Naive thymus-derived CD4-positive, alpha-beta T cell (primary cell): ENCODE measurements at regions not wholly inside any gene's neighbourhood (a gene's known extent, or its start where the extent isn't known, plus 50 kb on each side); places are given as distances from the start of the nearest gene placed in this dataset.

Experiments
- ATAC-seq: fragments of 150-1000 bp; cut with Tn5 transposase; 2 replicates; pipeline ENCODE4 v1.10.0; 2021; ENCODE audit warnings: mild to moderate bottlenecking, moderate library complexity
- CTCF ChIA-PET: fragments of 350-600 bp; sonication (Branson Sonifier 250); formaldehyde crosslinking; loops from one replicate; lab custom pipeline; 2021; ENCODE audit warnings: antibody characterized with exemption; lab: Charles Lee
- POLR2A ChIA-PET: fragments of 350-600 bp; sonication (Branson Sonifier 250); formaldehyde crosslinking; loops from one replicate; lab custom pipeline; 2021; ENCODE audit warnings: antibody characterized with exemption, inconsistent platforms; lab: Charles Lee
- DNase-seq, 9 donors: peaks; one replicate each; pipeline versions ENCODE4 v3.0.0 to v3.0.0-alpha.2; 2020 to 2022; ENCODE audit warnings: mixed read lengths in 1 of 9
- H3K27ac ChIP-seq: one replicate; pipeline ENCODE4 v1.7.0; 2013; ENCODE audit warnings: mild to moderate bottlenecking, low read depth, low read length, moderate library complexity
- H3K27me3 ChIP-seq, 2 donors: one replicate each; pipeline ENCODE4 v1.7.0; 2013; ENCODE audit warnings: low read length in 2 of 2, mild to moderate bottlenecking in 2 of 2, moderate library complexity in 2 of 2; ENCODE audit not compliant: control insufficient read depth in 2 of 2, insufficient read depth in 2 of 2
- H3K36me3 ChIP-seq, 3 experiments: 1 replicate in 2 of 3; 2 replicates in 1 of 3; pipeline ENCODE4 v1.7.0; 2013; ENCODE audit warnings: low read length in 3 of 3, mild to moderate bottlenecking in 3 of 3, moderate library complexity in 1 of 3; ENCODE audit not compliant: insufficient read depth in 3 of 3, control insufficient read depth in 2 of 3
- H3K4me1 ChIP-seq, 2 donors: one replicate each; pipeline ENCODE4 v1.7.0; 2013; ENCODE audit warnings: low read length in 2 of 2, mild to moderate bottlenecking in 2 of 2, moderate library complexity in 1 of 2; ENCODE audit not compliant: control insufficient read depth in 2 of 2, insufficient read depth in 2 of 2
- H3K4me3 ChIP-seq: 2 replicates; pipeline ENCODE4 v1.7.0; 2013; ENCODE audit warnings: mild to moderate bottlenecking, low read length
- H3K9me3 ChIP-seq, 3 experiments: 1 replicate in 2 of 3; 2 replicates in 1 of 3; pipeline ENCODE4 v1.7.0; 2013; ENCODE audit warnings: low read length in 3 of 3; ENCODE audit not compliant: control insufficient read depth in 2 of 3
- H3K27ac Mint-ChIP-seq, 9 donors: one replicate each; pipeline ENCODE4 v1.8.0; 2020 to 2022; ENCODE audit warnings: mixed read lengths in 9 of 9, mild to moderate bottlenecking in 8 of 9, moderate library complexity in 5 of 9, inconsistent platforms in 2 of 9
- H3K27me3 Mint-ChIP-seq, 5 donors: one replicate each; pipeline ENCODE4 v1.8.0; 2021 to 2022; ENCODE audit warnings: mixed read lengths in 5 of 5, mild to moderate bottlenecking in 1 of 5
- H3K36me3 Mint-ChIP-seq, 5 donors: one replicate each; pipeline ENCODE4 v1.8.0; 2020 to 2022; ENCODE audit warnings: mixed read lengths in 5 of 5, mild to moderate bottlenecking in 3 of 5, inconsistent platforms in 1 of 5
- H3K4me1 Mint-ChIP-seq, 7 donors: one replicate each; pipeline ENCODE4 v1.8.0; 2020 to 2022; ENCODE audit warnings: mixed read lengths in 7 of 7, mild to moderate bottlenecking in 3 of 7, inconsistent platforms in 1 of 7
- H3K4me3 Mint-ChIP-seq, 10 donors: one replicate each; pipeline ENCODE4 v1.8.0; 2020 to 2022; ENCODE audit warnings: mild to moderate bottlenecking in 10 of 10, mixed read lengths in 10 of 10, moderate library complexity in 6 of 10, inconsistent platforms in 2 of 10
- H3K9me3 Mint-ChIP-seq, 11 donors: one replicate each; pipeline ENCODE4 v1.8.0; 2020 to 2022; ENCODE audit warnings: mixed read lengths in 11 of 11, mild to moderate bottlenecking in 4 of 11, inconsistent platforms in 1 of 11, moderate library complexity in 1 of 11
- intact Hi-C, 2 donors: fragments of 100-400 bp; cut with micrococcal nuclease; formaldehyde crosslinking; loops; one replicate each; pipeline ENCODE4 v1.15.1; 2023

DNA sequence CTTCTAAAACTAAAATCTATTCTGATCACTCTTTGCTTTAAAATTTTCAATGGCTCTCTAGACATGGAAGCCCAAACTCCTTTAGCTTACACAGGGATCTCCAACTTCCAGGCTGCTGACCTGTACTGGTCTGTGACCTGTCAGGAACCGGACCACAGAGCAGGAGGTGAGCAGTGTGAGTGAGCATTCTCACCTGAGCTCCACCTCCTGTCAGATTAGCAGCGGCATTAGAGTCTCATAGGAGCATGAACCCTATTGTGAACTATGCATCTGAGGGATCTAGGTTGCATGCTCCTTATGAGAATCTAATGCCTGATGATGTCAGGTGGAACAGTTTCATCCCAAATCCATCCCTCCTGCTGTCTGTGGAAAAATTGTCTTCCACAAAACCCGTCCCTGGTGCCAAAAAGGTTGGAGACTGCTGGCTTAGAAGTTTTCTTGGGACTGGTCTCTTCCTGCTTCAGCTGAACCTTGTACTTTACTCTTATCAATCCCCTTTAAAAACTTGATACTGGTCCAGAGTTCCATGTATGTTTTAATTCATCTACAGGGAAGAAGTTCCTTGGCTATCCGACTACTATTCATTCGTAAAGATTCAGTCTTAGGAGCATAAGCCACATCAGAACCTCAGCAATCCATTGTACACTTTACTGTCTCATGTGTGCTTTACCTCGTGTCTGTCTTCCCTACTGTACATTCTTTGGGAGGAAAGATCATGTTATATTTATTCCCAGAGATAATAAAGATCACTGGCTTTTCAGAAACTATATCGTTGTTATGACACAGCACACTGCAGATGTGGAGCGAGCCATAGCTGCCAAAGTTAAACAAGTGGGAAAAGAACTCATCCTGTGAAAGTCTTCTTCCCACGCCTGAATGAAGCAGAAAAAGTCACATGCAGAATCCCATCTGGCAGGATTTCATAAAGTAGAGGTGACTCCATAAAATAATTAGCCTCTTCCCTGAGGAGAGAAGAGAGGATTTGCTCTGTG, 183.8 kb downstream of the LRATD1 start:
- H3K4me1 Mint-ChIP-seq = no peaks in the 10 kb centered on the region
- H3K27me3 ChIP-seq = no peaks in the 10 kb centered on the region

GRCh38 chr2:14817848-14818247, 185.3 kb downstream of the LRATD1 start:
- Mint-ChIP-seq H3K27ac (no peak overlapping the region), H3K4me3 (no peak overlapping the region), H3K4me1 (no peaks in the 10 kb centered on the region), H3K36me3 (peaks cover 0 to 4% (median 0%) of the 10 kb centered on the region in 5 donors), H3K9me3 (peaks cover 0 to 28% (median 10%) of the 10 kb centered on the region in 11 donors), H3K27me3 (peaks cover 0 to 12% (median 0%) of the 10 kb centered on the region in 5 donors)
- Histone ChIP-seq H3K27me3 (no peaks in the 10 kb centered on the region), H3K27ac (no peak overlapping the region), H3K36me3 (no peaks in the 10 kb centered on the region), H3K4me3 (no peak overlapping the region), H3K9me3 (no peaks in the 10 kb centered on the region), H3K4me1 (no peaks in the 10 kb centered on the region)
- CTCF ChIA-PET = no interaction called here
- intact Hi-C loops = no loop called here
- DNase-seq = no peak
- no peak for ATAC-seq
- POLR2A ChIA-PET = no interaction called here

More for the DNA sequence above, 183.8 kb downstream of the LRATD1 start:
- H3K27ac ChIP-seq = no peak overlapping the region
- H3K4me1 ChIP-seq = no peaks in the 10 kb centered on the region
- Mint-ChIP-seq H3K4me3 (no peak overlapping the region), H3K27me3 (peaks cover 0 to 12% (median 0%) of the 10 kb centered on the region in 5 donors), H3K9me3 (peaks cover 0 to 34% (median 15%) of the 10 kb centered on the region in 11 donors), H3K27ac (no peak overlapping the region), H3K36me3 (peaks cover 0 to 4% (median 0%) of the 10 kb centered on the region in 5 donors)
- ChIA-PET POLR2A (no interaction called here), CTCF (no interaction called here)
- H3K9me3 ChIP-seq = no peaks in the 10 kb centered on the region
- no peak for ATAC-seq
- H3K4me3 ChIP-seq = no peak overlapping the region
- intact Hi-C loops = no loop called here
- no peaks in the 10 kb centered on the region for H3K36me3 ChIP-seq
- no peak for DNase-seq

GRCh38 chr2:14826518-14826917, 194.0 kb downstream of the LRATD1 start:
- Mint-ChIP-seq H3K9me3 (peaks cover 0 to 11% (median 5%) of the 10 kb centered on the region in 11 donors), H3K4me1 (no peaks in the 10 kb centered on the region), H3K27me3 (peaks cover 0 to 5% (median 0%) of the 10 kb centered on the region in 5 donors), H3K27ac (no peak overlapping the region), H3K4me3 (no peak overlapping the region), H3K36me3 (no peaks in the 10 kb centered on the region)
- CTCF ChIA-PET = no interaction called here
- ATAC-seq (no peak), DNase-seq (no peak)
- intact Hi-C loops = no loop called here
- Histone ChIP-seq H3K4me1 (no peaks in the 10 kb centered on the region), H3K27me3 (no peaks in the 10 kb centered on the region), H3K27ac (no peak overlapping the region), H3K9me3 (no peaks in the 10 kb centered on the region), H3K36me3 (no peaks in the 10 kb centered on the region), H3K4me3 (no peak overlapping the region)
- POLR2A ChIA-PET = no interaction called here

- intact Hi-C loops = no loop called here
- Mint-ChIP-seq H3K4me3 (no peak overlapping the region), H3K27ac (no peak overlapping the region), H3K36me3 (no peaks in the 10 kb centered on the region), H3K4me1 (no peaks in the 10 kb centered on the region), H3K9me3 (peaks cover 0 to 11% (median 4%) of the 10 kb centered on the region in 11 donors), H3K27me3 (peaks cover 0 to 5% (median 0%) of the 10 kb centered on the region in 5 donors)
- Histone ChIP-seq H3K27ac (no peak overlapping the region), H3K27me3 (no peaks in the 10 kb centered on the region), H3K9me3 (no peaks in the 10 kb centered on the region), H3K36me3 (no peaks in the 10 kb centered on the region), H3K4me1 (no peaks in the 10 kb centered on the region), H3K4me3 (no peak overlapping the region)
- POLR2A ChIA-PET = no interaction called here
- CTCF ChIA-PET = no interaction called here
- DNase-seq (no peak), ATAC-seq (no peak)
Observed at GRCh38 chr2:14827226-14828023, 194.9 kb downstream of the LRATD1 start.

DNA sequence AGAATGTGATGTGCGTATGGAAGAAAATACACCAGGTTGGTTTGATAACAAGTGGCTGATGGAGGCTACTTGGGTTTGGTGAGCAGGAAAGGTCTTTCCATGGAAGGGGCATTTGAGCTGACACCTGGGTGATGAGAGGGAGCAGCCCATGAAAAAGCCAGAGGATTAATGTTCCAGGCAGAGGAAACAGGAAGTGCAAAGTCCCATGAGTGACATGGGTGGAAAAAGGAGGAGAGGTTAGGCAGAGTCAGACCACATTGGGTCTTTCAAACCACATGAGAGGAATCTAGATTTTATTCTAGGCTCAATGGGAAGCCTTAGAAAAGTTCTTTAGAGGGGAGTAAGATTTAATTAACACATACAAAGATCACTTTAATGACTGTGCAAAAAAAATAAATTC, 195.7 kb downstream of the LRATD1 start:
- ChIA-PET CTCF (no interaction called here), POLR2A (no interaction called here)
- no peaks in the 10 kb centered on the region for H3K9me3 ChIP-seq
- H3K27me3 ChIP-seq = no peaks in the 10 kb centered on the region
- H3K4me3 Mint-ChIP-seq = no peak overlapping the region
- DNase-seq (no peak), ATAC-seq (no peak)
- H3K36me3 ChIP-seq = no peaks in the 10 kb centered on the region
- intact Hi-C loops = no loop called here
- peaks cover 0 to 11% (median 4%) of the 10 kb centered on the region in 11 donors for H3K9me3 Mint-ChIP-seq
- H3K4me1 Mint-ChIP-seq = no peaks in the 10 kb centered on the region
- no peak overlapping the region for H3K27ac ChIP-seq
- H3K4me1 ChIP-seq = no peaks in the 10 kb centered on the region
- no peaks in the 10 kb centered on the region for H3K36me3 Mint-ChIP-seq
- H3K27me3 Mint-ChIP-seq = peaks cover 0 to 5% (median 0%) of the 10 kb centered on the region in 5 donors
- H3K27ac Mint-ChIP-seq = no peak overlapping the region
- no peak overlapping the region for H3K4me3 ChIP-seq

GRCh38 chr2:14828968-14829367, 196.5 kb downstream of the LRATD1 start:
- H3K4me3 ChIP-seq = no peak overlapping the region
- Mint-ChIP-seq H3K4me1 (no peaks in the 10 kb centered on the region), H3K27me3 (peaks cover 0 to 4% (median 0%) of the 10 kb centered on the region in 5 donors), H3K27ac (no peak overlapping the region), H3K36me3 (no peaks in the 10 kb centered on the region), H3K9me3 (peaks cover 0 to 11% (median 4%) of the 10 kb centered on the region in 11 donors), H3K4me3 (no peak overlapping the region)
- H3K4me1 ChIP-seq = no peaks in the 10 kb centered on the region
- no peaks in the 10 kb centered on the region for H3K36me3 ChIP-seq
- intact Hi-C loops = no loop called here
- no peaks in the 10 kb centered on the region for H3K27me3 ChIP-seq
- no peak overlapping the region for H3K27ac ChIP-seq
- ChIA-PET POLR2A (no interaction called here), CTCF (no interaction called here)
- ATAC-seq (no peak), DNase-seq (no peak)
- H3K9me3 ChIP-seq = no peaks in the 10 kb centered on the region
